Fibroblast of skin of left quadriceps (primary cell): ENCODE measurements at regions not wholly inside any gene's neighbourhood (a gene's known extent, or its start where the extent isn't known, plus 50 kb on each side); places are given as distances from the start of the nearest gene placed in this dataset.

ENCODE experiments used
- DNase-seq, 2 experiments: peaks; one replicate each; pipeline ENCODE4 v3.0.0-alpha.2; 2013; ENCODE audit warnings: low read depth in 2 of 2

- DNase-seq, result no peak
Measured at GRCh38 chr1:30272277-30273020, 450.9 kb downstream of the MATN1 start.

GRCh38 chr1:30271401-30272276 is 451.7 kb downstream of the MATN1 start:
- DNase-seq, result no peak

GRCh38 chr1:30270461-30270860 is 452.9 kb downstream of the MATN1 start:
- DNase-seq, result no peak

- DNase-seq, result no peak
Measured at GRCh38 chr1:30268923-30269666, 454.3 kb downstream of the MATN1 start.

GRCh38 chr1:30267856-30268255 is 455.5 kb downstream of the MATN1 start:
- DNase-seq, result no peak

- DNase-seq, result no peak
Measured at GRCh38 chr1:30267046-30267445, 456.3 kb downstream of the MATN1 start.

- no peak for DNase-seq
Measured at GRCh38 chr1:30265127-30266070, 458.0 kb downstream of the MATN1 start.

- no peak for DNase-seq
Measured at GRCh38 chr1:30264672-30265025, 458.7 kb downstream of the MATN1 start.

GRCh38 chr1:30263888-30264671 is 459.3 kb downstream of the MATN1 start:
- no peak for DNase-seq

- DNase-seq, result no peak
Measured at GRCh38 chr1:30263405-30263804, 460.0 kb downstream of the MATN1 start.

- DNase-seq, result no peak
Measured at GRCh38 chr1:30262158-30262557, 461.2 kb downstream of the MATN1 start.

GRCh38 chr1:30260318-30260717 is 463.1 kb downstream of the MATN1 start:
- no peak for DNase-seq

GRCh38 chr1:30259631-30260030 is 463.8 kb downstream of the MATN1 start:
- no peak for DNase-seq

GRCh38 chr1:30258876-30259275 is 464.5 kb downstream of the MATN1 start:
- no peak for DNase-seq

- DNase-seq, result no peak
Measured at GRCh38 chr1:30258471-30258870, 464.9 kb downstream of the MATN1 start.

GRCh38 chr1:30257742-30258380 is 465.5 kb downstream of the MATN1 start:
- no peak for DNase-seq

GRCh38 chr1:30257322-30257721 is 466.1 kb downstream of the MATN1 start:
- DNase-seq, result no peak

GRCh38 chr1:30256911-30257310 is 466.5 kb downstream of the MATN1 start:
- DNase-seq, result no peak

GRCh38 chr1:30255111-30255724 is 468.2 kb downstream of the MATN1 start:
- no peak for DNase-seq
